GM11168 (cell line): ENCODE measurements at regions not wholly inside any gene's neighbourhood (a gene's known extent, or its start where the extent isn't known, plus 50 kb on each side); places are given as distances from the start of the nearest gene placed in this dataset.
"Not testable (repeated sequence)": the region's sequence is repeated elsewhere in the genome, so short reads cannot be mapped to it uniquely, and the experiment has no call there.

ENCODE experiments used
- in situ Hi-C: fragments of 300-500 bp; cut with MboI; formaldehyde crosslinking; loops from one replicate; pipeline ENCODE4 v1.12.0; 2022; ENCODE audit warnings: low sequenced_read_pairs; ENCODE audit not compliant: unreplicated experiment

- in situ Hi-C loops: not testable (repeated sequence)
These were observed 167.5 kb downstream of the GOSR1 start for GRCh38 chr17:30644713-30645112.

GRCh38 chr17:30644287-30644686, 167.1 kb downstream of the GOSR1 start:
- in situ Hi-C loops: not testable (repeated sequence)

- in situ Hi-C loops: not testable (repeated sequence)
These were observed 164.2 kb downstream of the GOSR1 start for GRCh38 chr17:30641428-30641827.

DNA sequence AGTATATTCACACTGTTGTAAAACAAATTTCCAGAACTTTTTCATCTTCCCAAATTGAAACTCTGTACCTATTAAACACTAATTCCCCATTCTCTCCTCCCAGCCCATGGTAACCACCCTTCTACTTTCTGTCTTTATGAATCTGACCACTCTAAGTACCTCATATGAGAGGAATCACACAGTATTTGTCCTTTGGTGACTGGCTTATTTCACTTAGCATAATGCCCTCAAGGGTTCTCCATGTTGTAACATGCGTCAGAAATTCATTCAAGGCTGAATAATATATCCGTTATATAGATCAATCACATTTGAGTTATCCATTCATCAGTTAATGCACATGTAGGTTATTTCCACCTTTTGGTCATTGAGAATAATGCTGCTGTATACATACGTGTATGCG, 162.2 kb downstream of the GOSR1 start:
- in situ Hi-C loops: loop anchor here (5.0 kb wide), 1 partner anchor 1413 kb away; no protein-coding TSS in a partner anchor

GRCh38 chr17:30638968-30639367, 161.8 kb downstream of the GOSR1 start:
- in situ Hi-C loops: loop anchor here (5.0 kb wide), 1 partner anchor 1413 kb away; no protein-coding TSS in a partner anchor

GRCh38 chr17:30631651-30632050, 154.4 kb downstream of the GOSR1 start:
- in situ Hi-C loops: not testable (repeated sequence)

DNA sequence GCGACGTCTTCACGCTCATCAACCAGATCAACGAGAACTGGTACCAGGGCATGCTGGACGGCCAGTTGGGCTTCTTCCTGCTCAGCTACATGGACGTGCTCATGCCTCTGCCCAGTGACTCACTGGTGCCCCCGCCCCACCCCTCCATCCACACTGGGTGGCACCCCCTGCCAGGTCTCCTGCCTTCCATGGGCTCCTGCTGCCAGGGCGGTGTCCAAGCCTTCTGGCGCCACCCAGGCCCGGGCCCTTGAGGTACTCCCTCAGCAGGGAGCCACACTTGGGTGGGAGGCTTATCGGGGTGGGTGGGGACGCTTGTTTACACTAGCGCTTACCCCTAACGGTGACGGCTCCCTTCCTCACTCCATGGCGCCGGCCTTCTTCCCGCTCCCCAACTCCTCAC, 148.2 kb downstream of the GOSR1 start:
- in situ Hi-C loops: not testable (repeated sequence)

- in situ Hi-C loops: not testable (repeated sequence)
These were observed 147.0 kb downstream of the GOSR1 start for GRCh38 chr17:30624180-30624579.

DNA sequence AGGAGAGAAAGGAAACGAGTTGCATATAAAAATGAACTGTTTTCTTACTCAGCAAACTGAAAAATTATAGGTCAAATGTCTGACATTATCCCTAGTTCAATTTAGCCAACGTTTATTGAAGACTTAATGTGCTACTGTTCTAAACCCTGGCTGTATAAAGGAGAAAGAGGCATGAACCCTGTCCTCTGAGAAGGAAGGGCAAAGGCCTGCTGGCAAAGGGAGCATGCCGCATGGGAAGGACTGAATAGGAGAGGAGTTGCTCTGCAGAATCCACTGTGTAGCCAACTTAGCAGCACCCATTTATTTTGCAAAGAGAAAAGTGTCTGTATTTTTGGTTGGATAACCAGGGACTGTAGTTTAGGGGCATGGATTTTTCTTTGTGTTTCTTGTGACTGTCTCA, 132.5 kb downstream of the GOSR1 start:
- in situ Hi-C loops: loop anchor here (10.0 kb wide), 1 partner anchor 415 kb away; no protein-coding TSS in a partner anchor

- in situ Hi-C loops: loop anchor here (10.0 kb wide), 1 partner anchor 419 kb away; no protein-coding TSS in a partner anchor
These were observed 128.3 kb downstream of the GOSR1 start for GRCh38 chr17:30605523-30605922.

DNA sequence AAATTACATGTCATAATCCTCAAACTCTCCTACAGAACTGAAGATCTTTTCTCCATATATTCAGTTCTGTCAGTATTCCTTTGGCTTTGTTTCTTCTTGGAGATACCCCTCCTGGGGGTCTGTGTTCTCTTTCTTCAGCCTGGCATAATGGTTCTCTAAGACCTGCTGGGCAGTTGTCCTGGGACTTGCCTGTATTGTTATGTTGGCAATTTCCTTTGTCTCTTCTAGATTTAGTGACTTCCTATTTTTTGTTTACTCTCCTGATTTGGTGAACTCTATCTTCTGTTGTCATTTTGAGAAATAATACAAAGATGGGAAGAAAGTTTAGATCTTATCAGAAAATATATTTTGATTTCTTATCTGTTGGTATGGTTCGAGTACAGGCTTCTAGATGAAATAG, 127.8 kb downstream of the GOSR1 start:
- in situ Hi-C loops: loop anchor here (10.0 kb wide), 1 partner anchor 420 kb away; no protein-coding TSS in a partner anchor

- in situ Hi-C loops: loop anchor here (10.0 kb wide), 1 partner anchor 422 kb away; no protein-coding TSS in a partner anchor
These were observed 125.2 kb downstream of the GOSR1 start for GRCh38 chr17:30602396-30602795.

DNA sequence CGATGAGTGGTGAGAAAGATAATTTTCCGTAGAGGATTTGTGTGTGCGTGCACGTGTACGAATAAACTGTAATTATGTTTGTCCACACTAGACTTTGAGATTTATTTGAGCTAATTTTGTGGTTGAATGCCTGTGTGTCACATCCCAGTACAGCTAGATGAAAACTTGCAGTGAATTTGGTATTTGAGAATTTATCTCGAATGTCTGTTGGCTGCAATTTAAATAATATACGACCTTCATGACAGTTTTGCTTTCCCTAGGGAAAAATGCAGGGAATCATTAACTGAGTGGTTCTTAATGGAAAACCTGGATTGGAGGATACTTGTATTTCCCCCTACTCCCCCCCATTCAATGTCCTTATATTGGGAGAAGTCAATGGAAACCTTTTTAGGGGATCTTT, 124.8 kb downstream of the GOSR1 start:
- in situ Hi-C loops: loop anchor here (10.0 kb wide), 1 partner anchor 423 kb away; no protein-coding TSS in a partner anchor

DNA sequence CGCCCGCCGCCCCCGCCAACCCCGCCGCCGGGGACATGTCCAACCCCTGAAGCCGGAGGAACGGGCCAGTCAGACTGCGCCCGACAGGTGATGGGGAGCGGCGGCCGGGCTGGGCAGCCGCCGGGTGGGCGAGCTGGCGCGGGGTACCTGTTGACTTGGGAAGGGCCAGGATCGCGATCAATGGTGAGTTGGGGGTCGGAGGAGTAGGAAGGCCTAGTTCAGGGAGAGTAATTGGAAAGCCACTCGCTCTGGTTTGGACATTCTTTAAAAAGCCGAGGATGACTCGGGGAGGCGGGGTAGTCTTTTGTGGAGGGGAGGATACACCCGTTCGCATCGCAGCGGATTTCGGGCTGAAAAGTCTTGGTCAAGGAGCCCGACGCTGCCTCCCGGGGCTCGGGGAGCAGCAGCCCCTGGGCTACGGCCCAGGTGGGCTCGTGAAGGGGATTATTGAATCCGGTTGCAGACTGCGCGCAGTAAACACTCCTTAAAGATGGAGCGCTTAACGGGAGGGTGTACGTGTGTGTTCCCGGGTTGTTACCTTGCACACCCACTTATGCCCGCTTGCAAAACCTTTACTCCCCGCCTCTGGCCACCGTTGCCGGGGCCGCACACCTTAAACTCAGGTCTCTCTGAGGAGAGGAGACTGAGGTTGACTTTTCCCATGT, 123.8 kb downstream of the GOSR1 start:
- in situ Hi-C loops: loop anchor here (10.0 kb wide), 1 partner anchor 424 kb away; no protein-coding TSS in a partner anchor

DNA sequence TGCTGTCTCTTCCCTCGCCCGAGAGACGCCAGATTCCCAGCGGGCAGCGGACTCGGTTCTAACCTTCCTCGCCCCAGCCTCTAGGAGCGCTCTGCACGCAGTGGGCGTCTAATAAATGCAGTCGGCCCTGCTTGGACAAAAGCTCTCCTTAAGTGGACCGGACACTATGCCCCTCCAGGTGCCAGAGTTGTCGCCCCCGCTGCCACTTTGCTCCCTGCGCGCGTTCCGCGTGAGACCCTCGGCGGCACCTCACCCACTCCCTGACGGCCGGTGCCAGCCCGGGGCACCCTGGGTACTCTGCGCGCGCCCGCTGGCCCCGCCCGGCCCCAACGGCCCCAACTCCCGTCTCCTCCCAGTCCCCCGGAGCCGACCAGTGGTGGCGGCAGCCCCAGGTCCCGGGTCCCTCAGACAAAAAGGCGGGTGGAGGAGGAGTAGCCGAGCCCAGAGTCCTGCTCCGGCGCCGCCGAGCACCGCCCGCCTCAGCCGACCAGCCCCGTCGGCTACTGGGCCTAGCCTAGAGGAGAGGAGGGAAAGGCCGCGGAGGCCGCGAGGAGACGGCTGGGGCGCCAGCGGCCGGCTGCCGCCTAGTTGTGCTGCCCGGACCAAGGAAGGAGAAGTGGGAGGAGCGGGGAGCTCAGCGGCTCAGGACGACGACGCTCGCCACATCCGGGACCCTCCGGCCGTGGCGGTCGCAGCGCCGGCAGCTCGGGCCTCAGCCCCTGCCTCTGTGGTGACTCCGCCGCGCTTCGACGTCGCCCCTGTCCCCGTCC, 123.0 kb downstream of the GOSR1 start:
- in situ Hi-C loops: loop anchor here (10.0 kb wide), 1 partner anchor 425 kb away; no protein-coding TSS in a partner anchor

GRCh38 chr17:30599428-30600059, 122.3 kb downstream of the GOSR1 start:
- in situ Hi-C loops: loop anchor here (10.0 kb wide), 1 partner anchor 425 kb away; no protein-coding TSS in a partner anchor

- in situ Hi-C loops: no loop called here
These were observed 120.6 kb downstream of the GOSR1 start for GRCh38 chr17:30597776-30598288.

DNA sequence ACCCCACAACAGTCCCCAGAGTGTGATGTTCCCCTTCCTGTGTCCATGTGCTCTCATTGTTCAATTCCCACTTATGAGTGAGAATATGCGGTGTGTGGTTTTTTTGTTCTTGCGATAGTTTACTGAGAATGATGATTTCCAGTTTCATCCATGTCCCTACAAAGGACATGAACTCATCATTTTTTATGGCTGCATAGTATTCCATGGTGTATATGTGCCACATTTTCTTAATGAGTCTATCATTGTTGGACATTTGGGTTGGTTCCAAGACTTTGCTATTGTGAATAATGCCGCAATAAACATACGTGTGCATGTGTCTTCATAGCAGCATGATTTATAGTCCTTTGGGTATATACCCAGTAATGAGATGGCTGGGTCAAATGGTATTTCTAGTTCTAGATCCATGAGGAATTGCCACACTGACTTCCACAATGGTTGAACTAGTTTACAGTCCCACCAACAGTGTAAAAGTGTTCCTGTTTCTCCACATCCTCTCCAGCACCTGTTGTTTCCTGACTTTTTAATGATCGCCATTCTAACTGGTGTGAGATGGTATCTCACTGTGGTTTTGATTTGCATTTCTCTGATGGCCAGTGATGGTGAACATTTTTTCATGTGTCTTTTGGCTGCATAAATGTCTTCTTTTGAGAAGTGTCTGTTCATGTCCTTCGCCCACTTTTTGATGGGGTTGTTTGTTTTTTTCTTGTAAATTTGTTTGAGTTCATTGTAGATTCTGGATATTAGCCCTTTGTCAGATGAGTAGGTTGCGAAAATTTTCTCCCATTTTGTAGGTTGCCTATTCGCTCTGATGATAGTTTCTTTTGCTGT, 120.0 kb downstream of the GOSR1 start:
- in situ Hi-C loops: not testable (repeated sequence)

GRCh38 chr17:30594953-30595371, 117.8 kb downstream of the GOSR1 start:
- in situ Hi-C loops: not testable (repeated sequence)
